ENCODE measurements at regions not wholly inside any gene's neighbourhood (a gene's known extent, or its start where the extent isn't known, plus 50 kb on each side); places are given as distances from the start of the nearest gene placed in this dataset.

DNA sequence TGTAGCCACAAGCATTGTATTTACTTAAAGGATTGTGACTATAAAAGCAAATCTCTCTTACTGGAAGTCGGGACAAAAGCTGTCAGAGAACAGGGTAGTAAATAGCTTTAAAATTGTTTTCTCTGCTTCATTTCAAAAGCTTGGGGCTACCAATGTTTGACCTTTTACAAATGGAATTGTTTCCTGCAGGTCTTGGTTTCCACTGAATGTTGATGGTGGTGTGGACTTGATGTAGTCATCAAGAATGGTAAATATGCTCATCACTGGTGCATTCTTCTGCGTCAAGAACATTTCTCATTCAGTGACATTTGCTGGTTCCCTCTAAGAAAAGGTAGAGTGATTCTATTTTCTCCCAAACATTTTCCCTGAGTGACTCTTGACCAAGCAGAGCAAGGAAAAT lies 435.4 kb upstream of the KHDRBS2 start:
- DNase-seq (ENCODE audit: low spot score) (no peak), ATAC-seq (no peak)
- no peak overlapping the region for H3K4me3 Mint-ChIP-seq
- Histone ChIP-seq H3K4me2 (no peak overlapping the region), H3K27ac (ENCODE audit: low read depth) (no peak overlapping the region), H2AFZ (no peak overlapping the region), H3K79me2 (replicated peaks; ENCODE audit: insufficient read depth) (no peaks in the 10 kb centered on the region), H3K9me2 (ENCODE audit: insufficient read depth) (no peaks in the 10 kb centered on the region), H3K4me1 (ENCODE audit: insufficient read depth) (no peaks in the 10 kb centered on the region), H3F3A (replicated peaks; ENCODE audit: low read depth) (no peaks in the 10 kb centered on the region), H3K4me3 (no peak overlapping the region), H4K20me1 (replicated peaks; ENCODE audit: insufficient read depth) (no peaks in the 10 kb centered on the region), H3K27me3 (ENCODE audit: insufficient read depth) (no peaks in the 10 kb centered on the region), H3K36me3 (ENCODE audit: insufficient read depth) (no peaks in the 10 kb centered on the region)
- H3K4me1 Mint-ChIP-seq, result no peaks in the 10 kb centered on the region
- peaks cover 3% of the 10 kb centered on the region; the same call in 2 of the 3 replicates for H3K9me3 Mint-ChIP-seq
- no peaks in the 10 kb centered on the region for H3K27me3 Mint-ChIP-seq (ENCODE audit: insufficient read depth, low read depth, poor library complexity)
- no peak for TF ChIP-seq CREB1 (CRISPR knock-in tag; IDR thresholded peaks at IDR 0.05; ENCODE audit: low read depth)
- TF ChIP-seq CTCF (conservative IDR thresholded peaks at IDR 0.05; ENCODE audit: low read depth in 2 of 2), result no peak
- TF ChIP-seq, protein P1, sequence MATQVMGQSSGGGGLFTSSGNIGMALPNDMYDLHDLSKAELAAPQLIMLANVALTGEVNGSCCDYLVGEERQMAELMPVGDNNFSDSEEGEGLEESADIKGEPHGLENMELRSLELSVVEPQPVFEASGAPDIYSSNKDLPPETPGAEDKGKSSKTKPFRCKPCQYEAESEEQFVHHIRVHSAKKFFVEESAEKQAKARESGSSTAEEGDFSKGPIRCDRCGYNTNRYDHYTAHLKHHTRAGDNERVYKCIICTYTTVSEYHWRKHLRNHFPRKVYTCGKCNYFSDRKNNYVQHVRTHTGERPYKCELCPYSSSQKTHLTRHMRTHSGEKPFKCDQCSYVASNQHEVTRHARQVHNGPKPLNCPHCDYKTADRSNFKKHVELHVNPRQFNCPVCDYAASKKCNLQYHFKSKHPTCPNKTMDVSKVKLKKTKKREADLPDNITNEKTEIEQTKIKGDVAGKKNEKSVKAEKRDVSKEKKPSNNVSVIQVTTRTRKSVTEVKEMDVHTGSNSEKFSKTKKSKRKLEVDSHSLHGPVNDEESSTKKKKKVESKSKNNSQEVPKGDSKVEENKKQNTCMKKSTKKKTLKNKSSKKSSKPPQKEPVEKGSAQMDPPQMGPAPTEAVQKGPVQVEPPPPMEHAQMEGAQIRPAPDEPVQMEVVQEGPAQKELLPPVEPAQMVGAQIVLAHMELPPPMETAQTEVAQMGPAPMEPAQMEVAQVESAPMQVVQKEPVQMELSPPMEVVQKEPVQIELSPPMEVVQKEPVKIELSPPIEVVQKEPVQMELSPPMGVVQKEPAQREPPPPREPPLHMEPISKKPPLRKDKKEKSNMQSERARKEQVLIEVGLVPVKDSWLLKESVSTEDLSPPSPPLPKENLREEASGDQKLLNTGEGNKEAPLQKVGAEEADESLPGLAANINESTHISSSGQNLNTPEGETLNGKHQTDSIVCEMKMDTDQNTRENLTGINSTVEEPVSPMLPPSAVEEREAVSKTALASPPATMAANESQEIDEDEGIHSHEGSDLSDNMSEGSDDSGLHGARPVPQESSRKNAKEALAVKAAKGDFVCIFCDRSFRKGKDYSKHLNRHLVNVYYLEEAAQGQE (IDR thresholded peaks at IDR 0.05; ENCODE audit: unreplicated experiment), result no peak
- TF ChIP-seq ZNF114 (CRISPR knock-in tag; IDR thresholded peaks at IDR 0.05), result no peak
- TF ChIP-seq, protein P2, sequence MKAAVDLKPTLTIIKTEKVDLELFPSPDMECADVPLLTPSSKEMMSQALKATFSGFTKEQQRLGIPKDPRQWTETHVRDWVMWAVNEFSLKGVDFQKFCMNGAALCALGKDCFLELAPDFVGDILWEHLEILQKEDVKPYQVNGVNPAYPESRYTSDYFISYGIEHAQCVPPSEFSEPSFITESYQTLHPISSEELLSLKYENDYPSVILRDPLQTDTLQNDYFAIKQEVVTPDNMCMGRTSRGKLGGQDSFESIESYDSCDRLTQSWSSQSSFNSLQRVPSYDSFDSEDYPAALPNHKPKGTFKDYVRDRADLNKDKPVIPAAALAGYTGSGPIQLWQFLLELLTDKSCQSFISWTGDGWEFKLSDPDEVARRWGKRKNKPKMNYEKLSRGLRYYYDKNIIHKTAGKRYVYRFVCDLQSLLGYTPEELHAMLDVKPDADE (IDR thresholded peaks at IDR 0.05), result no peak
- TF ChIP-seq JUNB (IDR thresholded peaks at IDR 0.05; ENCODE audit: unreplicated experiment), result no peak
- peaks cover 2% of the 10 kb centered on the region; the same call in 1 of the 3 replicates for H3K36me3 Mint-ChIP-seq (ENCODE audit: low read depth)
- H3K27ac Mint-ChIP-seq, result no peak overlapping the region

DNA sequence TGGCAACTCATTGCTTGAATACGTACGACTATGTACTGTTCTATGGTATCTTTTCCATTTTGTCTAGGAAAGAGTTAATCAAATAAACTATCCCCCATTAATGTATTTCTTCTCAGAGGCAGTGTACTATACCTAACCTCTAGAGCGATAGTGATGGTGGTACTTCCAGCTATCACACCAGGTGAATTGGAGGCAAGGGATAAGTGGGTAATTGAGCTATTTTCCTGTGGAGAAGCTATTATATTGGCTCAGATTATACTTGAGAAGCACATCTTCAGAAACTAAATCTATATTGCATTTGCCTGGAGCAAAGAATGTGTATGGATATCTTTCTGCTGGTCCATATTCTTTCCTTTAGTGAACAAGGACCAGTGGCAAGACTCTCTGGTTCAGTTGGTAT lies 430.7 kb upstream of the KHDRBS2 start:
- Mint-ChIP-seq H3K36me3 (ENCODE audit: low read depth) (no peaks in the 10 kb centered on the region), H3K27ac (no peak overlapping the region), H3K4me3 (no peak overlapping the region), H3K4me1 (peaks cover 7% of the 10 kb centered on the region), H3K9me3 (peaks cover 3% of the 10 kb centered on the region; the same call in 1 of the 3 replicates), H3K27me3 (ENCODE audit: insufficient read depth, low read depth, poor library complexity) (no peaks in the 10 kb centered on the region)
- no peak overlapping the region for H3K27ac ChIP-seq (ENCODE audit: low read depth)
- ATAC-seq, result no peak
- H3K9me2 ChIP-seq (ENCODE audit: insufficient read depth), result no peaks in the 10 kb centered on the region
- H3K4me3 ChIP-seq, result no peak overlapping the region
- H3K36me3 ChIP-seq (ENCODE audit: insufficient read depth), result no peaks in the 10 kb centered on the region
- TF ChIP-seq JUNB (IDR thresholded peaks at IDR 0.05; ENCODE audit: unreplicated experiment), result no peak
- no peaks in the 10 kb centered on the region for H3K79me2 ChIP-seq (replicated peaks; ENCODE audit: insufficient read depth)
- DNase-seq (ENCODE audit: low spot score), result no peak
- H3K4me1 ChIP-seq (ENCODE audit: insufficient read depth), result peaks cover 15% of the 10 kb centered on the region
- H3K4me2 ChIP-seq, result no peak overlapping the region
- H4K20me1 ChIP-seq (replicated peaks; ENCODE audit: insufficient read depth), result no peaks in the 10 kb centered on the region
- no peaks in the 10 kb centered on the region for H3K27me3 ChIP-seq (ENCODE audit: insufficient read depth)
- no peaks in the 10 kb centered on the region for H3F3A ChIP-seq (replicated peaks; ENCODE audit: low read depth)
- H2AFZ ChIP-seq, result no peak overlapping the region

Data from GM23338 (cell line).